GM12878 (cell line): ENCODE measurements at regions not wholly inside any gene's neighbourhood (a gene's known extent, or its start where the extent isn't known, plus 50 kb on each side); places are given as distances from the start of the nearest gene placed in this dataset.

Source experiments
- ATAC-seq: fragments of 200-7000 bp; cut with Tn5 transposase; 3 replicates; pipeline ENCODE4 v1.9.1; 2020; ENCODE audit warnings: mild to moderate bottlenecking, moderate library complexity
- BruUV-seq: library from RNA; stranded (reverse); fragments of 400-500 nt; replicated peaks from 2 replicates; lab custom pipeline; 2021; lab: Mats Ljungman, UMichigan
- CTCF ChIA-PET: fragments of 300-600 bp; sonication (Branson Sonifier 250); formaldehyde crosslinking; extraction: SDS; loops from one replicate; lab custom pipeline; 2021; ENCODE audit warnings: inconsistent platforms; lab: Yijun Ruan, JAX
- POLR2A ChIA-PET: fragments of 350-600 bp; formaldehyde crosslinking; extraction: SDS; loops from one replicate; lab custom pipeline; 2021; ENCODE audit warnings: inconsistent platforms; lab: Charles Lee
- RAD21 ChIA-PET: fragments of 300-600 bp; sonication (Branson Sonifier 250); formaldehyde crosslinking; loops from one replicate; lab custom pipeline; 2023; ENCODE audit warnings: antibody characterized with exemption; ENCODE audit not compliant: unreplicated experiment; lab: Charles Lee
- SMC1A ChIA-PET: fragments of 300-600 bp; sonication (Branson Sonifier 250); formaldehyde crosslinking; loops from one replicate; lab custom pipeline; 2023; ENCODE audit not compliant: unreplicated experiment, uncharacterized antibody; lab: Charles Lee
- DNase-seq: peaks from one replicate; pipeline ENCODE4 v3.0.0-alpha.2; 2011; ENCODE audit warnings: low read depth, low spot score
- FAIRE-seq: peaks from 3 replicates; lab custom pipeline; 2011; peaks lifted over from hg19 to GRCh38; lab: Jason Lieb, UNC
- H2AFZ ChIP-seq: 2 replicates; pipeline ENCODE4 v1.6.0; 2011; ENCODE audit warnings: low read depth, low read length, control low read depth; ENCODE audit not compliant: control insufficient read depth
- H3K27ac ChIP-seq: 2 replicates; pipeline ENCODE4 v1.5.1; 2011; ENCODE audit warnings: control low read depth; ENCODE audit not compliant: control insufficient read depth, insufficient read depth
- H3K27me3 ChIP-seq, 2 experiments: replicated peaks in 1 of 2; 2 replicates each; pipeline versions ENCODE4 v1.6.0 to v1.6.1; 2011; ENCODE audit warnings: low read length in 1 of 2; ENCODE audit not compliant: control insufficient read depth in 2 of 2, insufficient read depth in 2 of 2
- H3K36me3 ChIP-seq, 2 experiments: 2 replicates each; pipeline ENCODE4 v1.5.1; 2011; ENCODE audit warnings: low read length in 1 of 2; ENCODE audit not compliant: control insufficient read depth in 2 of 2, insufficient read depth in 2 of 2
- H3K4me1 ChIP-seq: 2 replicates; pipeline ENCODE4 v1.6.1; 2011; ENCODE audit warnings: mild to moderate bottlenecking, low read length, moderate library complexity, mixed read lengths; ENCODE audit not compliant: control insufficient read depth, insufficient read depth
- H3K4me2 ChIP-seq: 2 replicates; pipeline ENCODE4 v1.6.0; 2011; ENCODE audit warnings: control low read depth; ENCODE audit not compliant: control insufficient read depth, insufficient read depth
- H3K4me3 ChIP-seq: fragments of 200-600 bp; sonication (generic); 2 replicates; pipeline ENCODE4 v1.5.1; 2016
- H3K79me2 ChIP-seq: 2 replicates; pipeline ENCODE4 v1.6.0; 2011; ENCODE audit warnings: low read length; ENCODE audit not compliant: control insufficient read depth, insufficient read depth
- H3K9ac ChIP-seq: 2 replicates; pipeline ENCODE4 v1.8.0; 2011; ENCODE audit warnings: low read length, control low read depth, mixed read lengths; ENCODE audit not compliant: control insufficient read depth, insufficient read depth
- H3K9me3 ChIP-seq: replicated peaks from 3 replicates; pipeline ENCODE4 v1.5.1; 2011; ENCODE audit warnings: mild to moderate bottlenecking, low read length; ENCODE audit not compliant: control insufficient read depth, insufficient read depth
- H4K20me1 ChIP-seq: 2 replicates; pipeline ENCODE4 v1.6.0; 2011; ENCODE audit not compliant: control insufficient read depth, insufficient read depth
- ASH2L ChIP-seq: fragments of 300-600, 200-600 bp; sonication (generic); IDR thresholded peaks from 2 replicates; pipeline ENCODE4 v1.6.1; 2017; ENCODE audit warnings: low read depth, mild to moderate bottlenecking, borderline replicate concordance
- BCLAF1 ChIP-seq: fragments of 450-650 bp; IDR thresholded peaks from 2 replicates; pipeline ENCODE4 v1.6.1; 2017; ENCODE audit warnings: antibody characterized with exemption, mild to moderate bottlenecking, moderate library complexity
- BHLHE40 ChIP-seq, 2 experiments: fragments of 450-650 bp in 1 of 2; IDR thresholded peaks; 2 replicates each; pipeline ENCODE4 v1.6.1; 2011 to 2017; ENCODE audit warnings: low read depth in 2 of 2, borderline replicate concordance in 1 of 2, improper control_type of control experiment in 1 of 2, low read length in 1 of 2, mild to moderate bottlenecking in 1 of 2
- BMI1 ChIP-seq: fragments of 450-650 bp; IDR thresholded peaks from 2 replicates; pipeline ENCODE4 v1.6.1; 2016; ENCODE audit warnings: mild to moderate bottlenecking, moderate library complexity, borderline replicate concordance
- CBFB ChIP-seq: IDR thresholded peaks from 2 replicates; pipeline ENCODE4 v1.6.1; 2016; ENCODE audit warnings: antibody characterized with exemption, low read depth
- E2F8 ChIP-seq: fragments of 450-650 bp; IDR thresholded peaks from 2 replicates; pipeline ENCODE4 v1.6.1; 2018; ENCODE audit warnings: mild to moderate bottlenecking, low read depth, moderate library complexity; ENCODE audit not compliant: partially characterized antibody
- EED ChIP-seq: sonication (generic); IDR thresholded peaks from 2 replicates; pipeline ENCODE4 v1.6.1; 2016; ENCODE audit warnings: antibody characterized with exemption, low read depth
- KDM1A ChIP-seq: fragments of 200-600 bp; sonication (generic); IDR thresholded peaks from 2 replicates; pipeline ENCODE4 v1.6.1; 2016; ENCODE audit warnings: borderline replicate concordance
- MYB ChIP-seq: fragments of 150-350 bp; IDR thresholded peaks from 2 replicates; pipeline ENCODE4 v1.6.1; 2014; ENCODE audit warnings: mild to moderate bottlenecking, low read depth, low read length, borderline replicate concordance
- NBN ChIP-seq: fragments of 450-650 bp; IDR thresholded peaks from 2 replicates; pipeline ENCODE4 v1.6.1; 2016
- NFIC ChIP-seq: IDR thresholded peaks from 2 replicates; pipeline ENCODE4 v1.6.1; 2012; ENCODE audit warnings: low read depth, mild to moderate bottlenecking, inconsistent platforms, low read length, moderate library complexity
- POU2F2 ChIP-seq: IDR thresholded peaks from 3 replicates; pipeline ENCODE4 v1.6.1; 2011; ENCODE audit warnings: low read depth, mild to moderate bottlenecking, low read length, borderline replicate concordance
- RBBP5 ChIP-seq: fragments of 200-600 bp; sonication (generic); conservative IDR thresholded peaks from 2 replicates; pipeline ENCODE4 v1.6.1; 2016
- RCOR1 ChIP-seq: conservative IDR thresholded peaks from 2 replicates; pipeline ENCODE4 v1.6.1; 2012; ENCODE audit warnings: low read depth, low read length, improper control_type of control experiment
- SPI1 ChIP-seq: IDR thresholded peaks from 2 replicates; pipeline ENCODE4 v1.6.1; 2011; ENCODE audit warnings: low read depth, mild to moderate bottlenecking, low read length, moderate library complexity, borderline replicate concordance; ENCODE audit not compliant: insufficient read depth
- SRF ChIP-seq, 2 experiments: IDR thresholded peaks; 2 replicates each; pipeline ENCODE4 v1.6.1; 2011; ENCODE audit warnings: low read depth in 2 of 2, low read length in 2 of 2, mild to moderate bottlenecking in 1 of 2, moderate library complexity in 1 of 2
- USF1 ChIP-seq: IDR thresholded peaks from 2 replicates; pipeline ENCODE4 v1.6.1; 2011; ENCODE audit warnings: borderline replicate concordance, low read depth, mild to moderate bottlenecking, moderate library complexity, mixed read lengths, low read length; ENCODE audit not compliant: insufficient read depth; ENCODE audit errors: extremely low read length
- ZNF622 ChIP-seq: fragments of 450-650 bp; IDR thresholded peaks from 2 replicates; pipeline ENCODE4 v1.6.1; 2017; ENCODE audit warnings: mild to moderate bottlenecking, inconsistent platforms
- WGBS: methylation state at CpG from one replicate; pipeline ENCODE4 v1.1.6; 2016; ENCODE audit warnings: low lambda C conversion rate; ENCODE audit not compliant: insufficient replicate concordance, insufficient coverage; ENCODE audit errors: missing lambda C conversion rate; 5-methylcytosine and 5-hydroxymethylcytosine counted together
- in situ Hi-C: fragments of 300-500 bp; cut with MboI; formaldehyde crosslinking; loops from 9 replicates; pipeline ENCODE4 v1.14.3; 2018; ENCODE audit warnings: mixed read lengths
- intact Hi-C: fragments of 100-400 bp; cut with micrococcal nuclease; formaldehyde crosslinking; loops from one replicate; pipeline ENCODE4 v1.14.2; 2022; ENCODE audit not compliant: unreplicated experiment

GRCh38 chr11:28834877-28835276 is 726.7 kb downstream of the METTL15 start:
- TF ChIP-seq ASH2L (no peak), EED (no peak), RBBP5 (no peak), KDM1A (no peak), SPI1 (no peak), NBN (no peak), BHLHE40 (IDR thresholded peaks at IDR 0.05; ENCODE audit: borderline replicate concordance in 1 of 2, low read depth in 2 of 2, low read length in 1 of 2) (no peak), SRF (IDR thresholded peaks at IDR 0.05; ENCODE audit: low read depth in 2 of 2, low read length in 2 of 2) (no peak), MYB (no peak), CBFB (no peak), BMI1 (no peak), E2F8 (no peak), BCLAF1 (no peak), ZNF622 (no peak), NFIC (no peak), RCOR1 (no peak), POU2F2 (no peak), USF1 (no peak)
- TF ChIP-seq, all 136 proteins: peak for 0
- BruUV-seq: no TSS peak
- RAD21 ChIA-PET: no interaction called here
- H3K36me3 ChIP-seq: no peaks in the 10 kb centered on the region
- DNase-seq (no peak), FAIRE-seq (no peak), ATAC-seq (no peak)
- H4K20me1 ChIP-seq: no peaks in the 10 kb centered on the region
- SMC1A ChIA-PET: interaction anchor here (0.6 kb wide), 1 partner anchor 226 kb away, joined by 3 read pairs; no protein-coding TSS in a partner anchor
- no peaks in the 10 kb centered on the region for H3K79me2 ChIP-seq
- no peak overlapping the region for H3K27ac ChIP-seq
- WGBS: 14% methylated on average over 3 of the region's 3 CpGs
- H3K9me3 ChIP-seq: no peaks in the 10 kb centered on the region
- in situ Hi-C loops (no loop called here), intact Hi-C loops (no loop called here)
- H3K4me1 ChIP-seq: no peaks in the 10 kb centered on the region
- no peak overlapping the region for H2AFZ ChIP-seq
- H3K4me2 ChIP-seq: no peak overlapping the region
- no peak overlapping the region for H3K4me3 ChIP-seq
- POLR2A ChIA-PET: no interaction called here
- H3K27me3 ChIP-seq: no peaks in the 10 kb centered on the region
- CTCF ChIA-PET: interaction anchor here (0.6 to 1.0 kb wide), 2 partner anchors 494 to 1032 kb away, joined by 3 read pairs; no protein-coding TSS in a partner anchor
- no peak overlapping the region for H3K9ac ChIP-seq
